ENCODE measurements at regions not wholly inside any gene's neighbourhood (a gene's known extent, or its start where the extent isn't known, plus 50 kb on each side); places are given as distances from the start of the nearest gene placed in this dataset.
"Not testable (repeated sequence)": the region's sequence is repeated elsewhere in the genome, so short reads cannot be mapped to it uniquely, and the experiment has no call there.

- no peak for DNase-seq (ENCODE audit: low spot score)
- no peak for TF ChIP-seq CTCF (IDR thresholded peaks at IDR 0.05)
- no peak for ATAC-seq (ENCODE audit: low FRiP score)
These were observed 78.2 kb upstream of the SLC24A4 start for GRCh38 chr14:92244805-92245204.

GRCh38 chr14:92247341-92247740, 75.6 kb upstream of the SLC24A4 start:
- DNase-seq (ENCODE audit: low spot score) (no peak), ATAC-seq (ENCODE audit: low FRiP score) (no peak)
- TF ChIP-seq CTCF (IDR thresholded peaks at IDR 0.05), result no peak

GRCh38 chr14:92247947-92248346, 75.0 kb upstream of the SLC24A4 start:
- no peak for ATAC-seq (ENCODE audit: low FRiP score)
- TF ChIP-seq CTCF (IDR thresholded peaks at IDR 0.05), result no peak
- no peak for DNase-seq (ENCODE audit: low spot score)

- ATAC-seq (ENCODE audit: low FRiP score) (no peak), DNase-seq (ENCODE audit: low spot score) (no peak)
- no peak for TF ChIP-seq CTCF (IDR thresholded peaks at IDR 0.05)
These were observed 74.3 kb upstream of the SLC24A4 start for GRCh38 chr14:92248696-92249095.

GRCh38 chr14:92250366-92250765, 72.6 kb upstream of the SLC24A4 start:
- DNase-seq (ENCODE audit: low spot score); ATAC-seq (ENCODE audit: low FRiP score): not testable (repeated sequence)

GRCh38 chr14:92252323-92252722, 70.6 kb upstream of the SLC24A4 start:
- DNase-seq (ENCODE audit: low spot score) (no peak), ATAC-seq (ENCODE audit: low FRiP score) (no peak)
- no peak for TF ChIP-seq CTCF (IDR thresholded peaks at IDR 0.05)

- no peak for TF ChIP-seq CTCF (IDR thresholded peaks at IDR 0.05)
- ATAC-seq (ENCODE audit: low FRiP score) (no peak), DNase-seq (ENCODE audit: low spot score) (no peak)
These were observed 69.5 kb upstream of the SLC24A4 start for GRCh38 chr14:92253381-92253894.

- ATAC-seq (ENCODE audit: low FRiP score), result peak; percentile 14
- no peak for DNase-seq (ENCODE audit: low spot score)
- no peak for TF ChIP-seq CTCF (IDR thresholded peaks at IDR 0.05)
These were observed 68.2 kb upstream of the SLC24A4 start for GRCh38 chr14:92254786-92255185.
